Smooth muscle cell (in vitro differentiated cells): ENCODE measurements at regions not wholly inside any gene's neighbourhood (a gene's known extent, or its start where the extent isn't known, plus 50 kb on each side); places are given as distances from the start of the nearest gene placed in this dataset.

Source experiments
- DNase-seq: peaks from one replicate; lab custom pipeline; 2025; ENCODE audit not compliant: unreplicated experiment; lab: John Stamatoyannopoulos, UW
- H2AFZ ChIP-seq: fragments of 200-600 bp; sonication (generic); 2 replicates; pipeline ENCODE4 v1.6.0; 2016; ENCODE audit warnings: antibody characterized with exemption, low read depth, mild to moderate bottlenecking
- H3F3A ChIP-seq: fragments of 200-600 bp; sonication (generic); 2 replicates; pipeline ENCODE4 v1.6.0; 2017; ENCODE audit warnings: antibody characterized with exemption, low read depth
- H3K27ac ChIP-seq: fragments of 200-600 bp; sonication (generic); 2 replicates; pipeline ENCODE4 v1.5.1; 2016; ENCODE audit warnings: low read depth, mild to moderate bottlenecking
- H3K27me3 ChIP-seq: fragments of 200-600 bp; sonication (generic); 2 replicates; pipeline ENCODE4 v1.6.1; 2016; ENCODE audit warnings: low read depth, mild to moderate bottlenecking
- H3K36me3 ChIP-seq: fragments of 200-600 bp; sonication (generic); 2 replicates; pipeline ENCODE4 v1.5.1; 2016; ENCODE audit warnings: low read depth
- H3K4me1 ChIP-seq: fragments of 200-600 bp; sonication (generic); 2 replicates; pipeline ENCODE4 v1.5.1; 2016; ENCODE audit warnings: low read depth
- H3K4me2 ChIP-seq: fragments of 200-600 bp; sonication (generic); 2 replicates; pipeline ENCODE4 v1.6.0; 2016; ENCODE audit warnings: mild to moderate bottlenecking
- H3K4me3 ChIP-seq: fragments of 200-600 bp; sonication (generic); 2 replicates; pipeline ENCODE4 v1.5.1; 2016; ENCODE audit warnings: mild to moderate bottlenecking
- H3K79me2 ChIP-seq: fragments of 200-600 bp; sonication (generic); 2 replicates; pipeline ENCODE4 v1.6.0; 2016; ENCODE audit warnings: low read depth, mild to moderate bottlenecking
- H3K9ac ChIP-seq: fragments of 200-600 bp; sonication (generic); 2 replicates; pipeline ENCODE4 v1.6.0; 2016; ENCODE audit warnings: low read depth
- H3K9me3 ChIP-seq: fragments of 200-600 bp; sonication (generic); replicated peaks from 2 replicates; pipeline ENCODE4 v1.5.1; 2016; ENCODE audit warnings: low read depth
- H4K20me1 ChIP-seq: fragments of 200-600 bp; sonication (generic); 2 replicates; pipeline ENCODE4 v1.6.0; 2016; ENCODE audit warnings: low read depth
- CTCF ChIP-seq: fragments of 200-600 bp; sonication (generic); IDR thresholded peaks from 2 replicates; pipeline ENCODE4 v1.5.1; 2017; ENCODE audit warnings: borderline replicate concordance, mild to moderate bottlenecking, antibody characterized with exemption; ENCODE audit not compliant: insufficient read depth, poor library complexity, severe bottlenecking
- WGBS: methylation state at CpG from one replicate; pipeline ENCODE4 v1.1.7; 2016; ENCODE audit warnings: low lambda C conversion rate; 5-methylcytosine and 5-hydroxymethylcytosine counted together

- no peak overlapping the region for H3K4me3 ChIP-seq
- no peak overlapping the region for H3K27ac ChIP-seq
- no peak overlapping the region for H3K4me2 ChIP-seq
- TF ChIP-seq CTCF: no peak
- H3K9me3 ChIP-seq: no peaks in the 10 kb centered on the region
- H3K4me1 ChIP-seq: no peaks in the 10 kb centered on the region
- H3K36me3 ChIP-seq: no peaks in the 10 kb centered on the region
- no peaks in the 10 kb centered on the region for H3K79me2 ChIP-seq
- no peak overlapping the region for H2AFZ ChIP-seq
- H3F3A ChIP-seq: no peaks in the 10 kb centered on the region
- H4K20me1 ChIP-seq: no peaks in the 10 kb centered on the region
- no peak overlapping the region for H3K9ac ChIP-seq
- no peak for DNase-seq
- WGBS: 100% methylated on average over 1 of the region's 1 CpG
- no peaks in the 10 kb centered on the region for H3K27me3 ChIP-seq
Measured at GRCh38 chr4:185969657-185970056, 99.3 kb upstream of the TLR3 start.

- Histone ChIP-seq H3K36me3 (no peaks in the 10 kb centered on the region), H3K4me2 (no peak overlapping the region), H3K27ac (peak overlapping the region; percentile 51), H3F3A (no peaks in the 10 kb centered on the region), H2AFZ (no peak overlapping the region), H3K4me1 (peaks cover 15% of the 10 kb centered on the region), H3K79me2 (no peaks in the 10 kb centered on the region), H4K20me1 (no peaks in the 10 kb centered on the region), H3K9me3 (no peaks in the 10 kb centered on the region), H3K27me3 (no peaks in the 10 kb centered on the region), H3K9ac (no peak overlapping the region), H3K4me3 (no peak overlapping the region)
- no peak for TF ChIP-seq CTCF
- WGBS: 40% methylated on average over 6 of the region's 6 CpGs
- no peak for DNase-seq
Measured at GRCh38 chr4:185987961-185988627, 80.9 kb upstream of the TLR3 start.

- no peak overlapping the region for H3K9ac ChIP-seq
- H3K9me3 ChIP-seq: no peaks in the 10 kb centered on the region
- H3K4me3 ChIP-seq: no peak overlapping the region
- no peaks in the 10 kb centered on the region for H3K36me3 ChIP-seq
- no peak for DNase-seq
- H3F3A ChIP-seq: no peaks in the 10 kb centered on the region
- no peak overlapping the region for H3K4me2 ChIP-seq
- WGBS: 73% methylated on average over 3 of the region's 3 CpGs
- no peaks in the 10 kb centered on the region for H4K20me1 ChIP-seq
- no peak overlapping the region for H3K27ac ChIP-seq
- H3K4me1 ChIP-seq: peaks cover 18% of the 10 kb centered on the region
- TF ChIP-seq CTCF: no peak
- no peaks in the 10 kb centered on the region for H3K79me2 ChIP-seq
- no peaks in the 10 kb centered on the region for H3K27me3 ChIP-seq
- H2AFZ ChIP-seq: no peak overlapping the region
Measured at GRCh38 chr4:185991770-185992169, 77.2 kb upstream of the TLR3 start.

- Histone ChIP-seq H2AFZ (no peak overlapping the region), H3K4me1 (peaks cover 18% of the 10 kb centered on the region), H3K36me3 (no peaks in the 10 kb centered on the region), H3K4me3 (no peak overlapping the region), H3K79me2 (no peaks in the 10 kb centered on the region), H3K27ac (no peak overlapping the region), H3F3A (no peaks in the 10 kb centered on the region), H4K20me1 (no peaks in the 10 kb centered on the region), H3K9ac (no peak overlapping the region), H3K9me3 (no peaks in the 10 kb centered on the region), H3K27me3 (no peaks in the 10 kb centered on the region), H3K4me2 (no peak overlapping the region)
- WGBS: 26% methylated on average over 2 of the region's 2 CpGs
- no peak for TF ChIP-seq CTCF
- DNase-seq: no peak
Measured at GRCh38 chr4:185992585-185992984, 76.4 kb upstream of the TLR3 start.
